ENCODE measurements at regions not wholly inside any gene's neighbourhood (a gene's known extent, or its start where the extent isn't known, plus 50 kb on each side); places are given as distances from the start of the nearest gene placed in this dataset.

GRCh38 chr4:124230268-124230667 lies 482.3 kb downstream of the ANKRD50 start:
- DNase-seq (ENCODE audit: low read depth in 2 of 2), result no peak
- Histone ChIP-seq H2AFZ (ENCODE audit: low read length) (no peak overlapping the region), H3K4me1 (ENCODE audit: control insufficient read depth, extremely low read depth, insufficient read depth, low read length) (no peaks in the 10 kb centered on the region)

DNA sequence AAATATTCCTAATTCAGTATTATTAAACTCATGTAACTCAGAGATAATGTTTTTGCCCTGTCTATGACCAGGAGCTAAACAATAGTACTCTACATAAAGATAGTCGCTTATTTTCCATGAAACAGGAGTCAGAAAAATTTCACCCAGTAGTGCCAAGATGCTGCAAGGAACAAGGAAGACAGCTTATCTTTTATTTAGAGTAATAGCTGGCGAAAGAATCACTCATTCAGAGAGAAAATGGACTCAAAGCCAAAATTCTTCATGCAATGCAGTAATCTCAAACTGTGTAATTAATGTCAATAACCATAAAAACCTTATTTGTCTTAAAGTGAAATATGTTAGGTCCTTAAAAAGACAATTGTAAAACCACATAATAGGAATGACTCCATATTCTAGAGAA lies 477.8 kb downstream of the ANKRD50 start:
- no peaks in the 10 kb centered on the region for H3K79me2 ChIP-seq (ENCODE audit: control insufficient read depth, insufficient read depth, low read length)
- H3K9me3 ChIP-seq (ENCODE audit: control insufficient read depth, insufficient read depth, low read depth, low read length), result no peaks in the 10 kb centered on the region
- no peak overlapping the region for H3K4me2 ChIP-seq (ENCODE audit: extremely low read depth, insufficient read depth, low read length)
- H3K36me3 ChIP-seq (ENCODE audit: control insufficient read depth, insufficient read depth, low read length), result no peaks in the 10 kb centered on the region
- TF ChIP-seq EZH2 (IDR thresholded peaks at IDR 0.05; ENCODE audit: low read length, missing control alignments) (no peak), CTCF (conservative IDR thresholded peaks at IDR 0.05 in 1 of 2, IDR thresholded peaks at IDR 0.05 in 1 of 2; ENCODE audit: low read depth in 1 of 2, low read length in 2 of 2) (no peak)
- no peak overlapping the region for H3K27ac ChIP-seq (ENCODE audit: insufficient read depth, low read length)
- H2AFZ ChIP-seq (ENCODE audit: low read length), result no peak overlapping the region
- no peaks in the 10 kb centered on the region for H3K27me3 ChIP-seq (ENCODE audit: control insufficient read depth, insufficient read depth, low read length)
- H3K9ac ChIP-seq (ENCODE audit: insufficient read depth, low read length), result no peak overlapping the region
- no peaks in the 10 kb centered on the region for H3K4me1 ChIP-seq (ENCODE audit: control insufficient read depth, extremely low read depth, insufficient read depth, low read length)
- no peak overlapping the region for H3K4me3 ChIP-seq (replicated peaks in 1 of 4; ENCODE audit: control extremely low read depth in 1 of 4, insufficient read depth in 1 of 4, low read depth in 3 of 4, low read length in 4 of 4)
- H4K20me1 ChIP-seq (ENCODE audit: control insufficient read depth, extremely low read depth, insufficient read depth, low read length), result no peaks in the 10 kb centered on the region
- peak in 1 of 2 donors; percentile 74 for DNase-seq (ENCODE audit: low read depth in 2 of 2)

More at GRCh38 chr4:124230268-124230667, 482.3 kb downstream of the ANKRD50 start:
- Histone ChIP-seq H3K4me3 (replicated peaks in 1 of 4; ENCODE audit: control extremely low read depth in 1 of 4, insufficient read depth in 1 of 4, low read depth in 3 of 4, low read length in 4 of 4) (no peak overlapping the region), H3K27me3 (ENCODE audit: control insufficient read depth, insufficient read depth, low read length) (no peaks in the 10 kb centered on the region), H3K9ac (ENCODE audit: insufficient read depth, low read length) (no peak overlapping the region), H3K4me2 (ENCODE audit: extremely low read depth, insufficient read depth, low read length) (no peak overlapping the region), H3K27ac (ENCODE audit: insufficient read depth, low read length) (no peak overlapping the region), H3K9me3 (ENCODE audit: control insufficient read depth, insufficient read depth, low read depth, low read length) (no peaks in the 10 kb centered on the region), H3K79me2 (ENCODE audit: control insufficient read depth, insufficient read depth, low read length) (no peaks in the 10 kb centered on the region), H4K20me1 (ENCODE audit: control insufficient read depth, extremely low read depth, insufficient read depth, low read length) (no peaks in the 10 kb centered on the region), H3K36me3 (ENCODE audit: control insufficient read depth, insufficient read depth, low read length) (no peaks in the 10 kb centered on the region)
- no peak for TF ChIP-seq CTCF (conservative IDR thresholded peaks at IDR 0.05 in 1 of 2, IDR thresholded peaks at IDR 0.05 in 1 of 2; ENCODE audit: low read depth in 1 of 2, low read length in 2 of 2)
- TF ChIP-seq EZH2 (IDR thresholded peaks at IDR 0.05; ENCODE audit: low read length, missing control alignments), result no peak

DNA sequence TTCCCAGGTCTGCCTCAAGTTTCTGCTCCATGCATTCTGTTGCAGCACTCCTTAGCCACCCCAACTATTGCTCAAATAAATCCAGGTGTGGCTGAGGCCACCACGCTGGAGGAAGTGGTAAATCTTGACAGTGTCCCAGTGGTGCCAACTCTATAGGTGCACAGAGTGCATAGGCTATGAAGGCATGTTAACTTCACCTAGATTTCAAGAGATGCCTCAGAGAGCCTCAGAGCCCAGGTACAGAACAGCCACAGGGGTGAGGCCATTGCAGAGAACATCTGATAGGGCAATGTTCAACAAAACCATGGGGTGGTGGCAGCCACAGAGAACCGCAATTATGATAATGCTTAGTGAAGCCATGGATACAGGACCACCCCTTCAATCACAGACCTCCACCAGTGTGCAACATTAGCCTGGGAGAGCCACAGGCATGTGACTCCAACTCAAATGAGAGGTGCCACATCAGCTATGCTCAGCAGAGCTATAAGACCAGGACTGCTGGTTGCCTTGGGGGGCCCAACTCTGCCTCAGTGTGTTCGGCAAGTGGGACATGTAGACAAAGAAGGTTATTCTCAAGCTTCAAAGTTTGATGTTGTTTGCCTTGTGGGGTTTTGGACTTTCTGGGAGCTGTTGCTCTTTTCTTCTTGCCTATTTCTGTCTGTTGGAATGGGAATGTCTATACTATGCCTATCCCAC lies 468.7 kb downstream of the ANKRD50 start:
- no peaks in the 10 kb centered on the region for H3K9me3 ChIP-seq (ENCODE audit: control insufficient read depth, insufficient read depth, low read depth, low read length)
- H3K27me3 ChIP-seq (ENCODE audit: control insufficient read depth, insufficient read depth, low read length), result no peaks in the 10 kb centered on the region
- no peaks in the 10 kb centered on the region for H4K20me1 ChIP-seq (ENCODE audit: control insufficient read depth, extremely low read depth, insufficient read depth, low read length)
- DNase-seq (ENCODE audit: low read depth in 2 of 2), result no peak
- no peak for TF ChIP-seq CTCF (conservative IDR thresholded peaks at IDR 0.05 in 1 of 2, IDR thresholded peaks at IDR 0.05 in 1 of 2; ENCODE audit: low read depth in 1 of 2, low read length in 2 of 2)
- no peak for TF ChIP-seq EZH2 (IDR thresholded peaks at IDR 0.05; ENCODE audit: low read length, missing control alignments)
- no peak overlapping the region for H3K4me2 ChIP-seq (ENCODE audit: extremely low read depth, insufficient read depth, low read length)
- H3K27ac ChIP-seq (ENCODE audit: insufficient read depth, low read length), result no peak overlapping the region
- H2AFZ ChIP-seq (ENCODE audit: low read length), result no peak overlapping the region
- H3K79me2 ChIP-seq (ENCODE audit: control insufficient read depth, insufficient read depth, low read length), result no peaks in the 10 kb centered on the region
- no peaks in the 10 kb centered on the region for H3K36me3 ChIP-seq (ENCODE audit: control insufficient read depth, insufficient read depth, low read length)
- no peak overlapping the region for H3K4me3 ChIP-seq (replicated peaks in 1 of 4; ENCODE audit: control extremely low read depth in 1 of 4, insufficient read depth in 1 of 4, low read depth in 3 of 4, low read length in 4 of 4)
- no peaks in the 10 kb centered on the region for H3K4me1 ChIP-seq (ENCODE audit: control insufficient read depth, extremely low read depth, insufficient read depth, low read length)
- H3K9ac ChIP-seq (ENCODE audit: insufficient read depth, low read length), result no peak overlapping the region

Measured in fibroblast of lung (primary cell).